Keratinocyte (primary cell): ENCODE measurements at regions not wholly inside any gene's neighbourhood (a gene's known extent, or its start where the extent isn't known, plus 50 kb on each side); places are given as distances from the start of the nearest gene placed in this dataset.

Experiments
- EZH2 ChIP-seq: IDR thresholded peaks from one replicate; pipeline ENCODE4 v1.6.1; 2012; ENCODE audit warnings: inconsistent platforms, mild to moderate bottlenecking, low read length, moderate library complexity
- TF ChIP-seq, protein P1 (sequence below), 3 experiments: IDR thresholded peaks in 1 of 3; conservative IDR thresholded peaks in 1 of 3; optimal IDR thresholded peaks in 1 of 3; 2 replicates in 2 of 3; 3 replicates in 1 of 3; pipeline versions ENCODE3 to v1.5.1; 2011; ENCODE audit warnings: low read length in 3 of 3, mild to moderate bottlenecking in 3 of 3, moderate library complexity in 2 of 3, control low read depth in 1 of 3, inconsistent platforms in 1 of 3; ENCODE audit not compliant: insufficient read depth in 2 of 3; ENCODE audit errors: extremely low read depth in 1 of 3

DNA sequence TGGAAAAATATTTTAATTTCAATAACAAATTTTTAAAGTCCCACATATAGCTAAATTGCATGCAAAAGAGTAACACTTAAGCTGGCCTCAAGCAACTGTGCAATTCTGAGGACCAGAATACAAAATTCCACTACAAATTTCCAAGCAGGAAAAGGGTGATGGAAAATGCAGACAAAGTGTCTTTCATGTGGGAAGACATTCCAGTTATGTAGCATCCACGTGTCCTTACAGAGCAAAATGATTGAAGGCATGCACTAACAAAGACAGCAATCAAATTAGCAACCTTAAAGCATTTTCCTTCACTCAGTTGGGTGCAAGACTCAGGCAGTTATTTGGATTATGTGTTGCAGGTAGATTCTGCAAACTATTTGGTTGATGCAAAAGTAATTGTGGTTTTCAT lies 203.7 kb downstream of the HERPUD2 start:
- TF ChIP-seq, protein P1, sequence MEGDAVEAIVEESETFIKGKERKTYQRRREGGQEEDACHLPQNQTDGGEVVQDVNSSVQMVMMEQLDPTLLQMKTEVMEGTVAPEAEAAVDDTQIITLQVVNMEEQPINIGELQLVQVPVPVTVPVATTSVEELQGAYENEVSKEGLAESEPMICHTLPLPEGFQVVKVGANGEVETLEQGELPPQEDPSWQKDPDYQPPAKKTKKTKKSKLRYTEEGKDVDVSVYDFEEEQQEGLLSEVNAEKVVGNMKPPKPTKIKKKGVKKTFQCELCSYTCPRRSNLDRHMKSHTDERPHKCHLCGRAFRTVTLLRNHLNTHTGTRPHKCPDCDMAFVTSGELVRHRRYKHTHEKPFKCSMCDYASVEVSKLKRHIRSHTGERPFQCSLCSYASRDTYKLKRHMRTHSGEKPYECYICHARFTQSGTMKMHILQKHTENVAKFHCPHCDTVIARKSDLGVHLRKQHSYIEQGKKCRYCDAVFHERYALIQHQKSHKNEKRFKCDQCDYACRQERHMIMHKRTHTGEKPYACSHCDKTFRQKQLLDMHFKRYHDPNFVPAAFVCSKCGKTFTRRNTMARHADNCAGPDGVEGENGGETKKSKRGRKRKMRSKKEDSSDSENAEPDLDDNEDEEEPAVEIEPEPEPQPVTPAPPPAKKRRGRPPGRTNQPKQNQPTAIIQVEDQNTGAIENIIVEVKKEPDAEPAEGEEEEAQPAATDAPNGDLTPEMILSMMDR (optimal IDR thresholded peaks at IDR 0.05 in 1 of 3, IDR thresholded peaks at IDR 0.05 in 1 of 3, conservative IDR thresholded peaks at IDR 0.05 in 1 of 3; ENCODE audit: extremely low read depth in 1 of 3, insufficient read depth in 2 of 3, low read length in 3 of 3), result no peak
- no peak for TF ChIP-seq EZH2
